K562 (cell line): ENCODE measurements at regions not wholly inside any gene's neighbourhood (a gene's known extent, or its start where the extent isn't known, plus 50 kb on each side); places are given as distances from the start of the nearest gene placed in this dataset.

Source experiments
- ATAC-seq: fragments of 200-7000 bp; cut with Tn5 transposase; 3 replicates; pipeline ENCODE4 v1.9.1; 2020; ENCODE audit warnings: moderate library complexity
- BruUV-seq: library from RNA; stranded (reverse); fragments of 400-500 nt; replicated peaks from 2 replicates; lab custom pipeline; 2021; lab: Mats Ljungman, UMichigan
- CTCF ChIA-PET: fragments of 300-600 bp; formaldehyde crosslinking; extraction: SDS; loops from one replicate; lab custom pipeline; 2021; ENCODE audit warnings: low intra/inter-chr PET ratio; lab: Yijun Ruan, JAX
- POLR2A ChIA-PET: fragments of 300-600, 350-650 bp; sonication (Branson Sonifier 250); formaldehyde crosslinking; extraction: SDS; loops from one replicate; lab custom pipeline; 2021; ENCODE audit warnings: antibody characterized with exemption, inconsistent platforms; lab: Yijun Ruan, JAX
- DNase-seq, 4 experiments: peaks; one replicate each; pipeline versions ENCODE4 v3.0.0 to v3.0.0-alpha.2; 2011 to 2018; ENCODE audit warnings: low spot score in 3 of 4, mixed read lengths in 3 of 4; ENCODE audit errors: extremely low read depth in 1 of 4
- FAIRE-seq: peaks from 2 replicates; lab custom pipeline; 2011; peaks lifted over from hg19 to GRCh38; lab: Jason Lieb, UNC
- H2AFZ ChIP-seq: 2 replicates; pipeline ENCODE4 v1.6.0; 2011; ENCODE audit warnings: low read depth, low read length, control low read depth, inconsistent platforms
- H3K27ac ChIP-seq: fragments of 200-600 bp; 3 replicates; pipeline ENCODE4 v1.8.0; 2011; ENCODE audit warnings: low read depth, mild to moderate bottlenecking, control low read depth, inconsistent platforms, low read length, moderate library complexity, mixed read lengths; ENCODE audit errors: extremely low read depth
- H3K27me3 ChIP-seq, 2 experiments: fragments of 300-600 bp in 1 of 2; 2 replicates in 1 of 2; 3 replicates in 1 of 2; pipeline versions ENCODE4 v1.6.0 to v1.8.0; 2011; ENCODE audit warnings: inconsistent platforms in 2 of 2, low read length in 2 of 2, mild to moderate bottlenecking in 1 of 2, mixed read lengths in 1 of 2, moderate library complexity in 1 of 2; ENCODE audit not compliant: control insufficient read depth in 2 of 2, insufficient read depth in 2 of 2
- H3K36me3 ChIP-seq: fragments of 300-600 bp; 3 replicates; pipeline ENCODE4 v1.8.0; 2011; ENCODE audit warnings: mild to moderate bottlenecking, low read length, inconsistent platforms; ENCODE audit not compliant: control insufficient read depth, insufficient read depth
- H3K4me1 ChIP-seq, 2 experiments: fragments of 200-600 bp in 1 of 2; replicated peaks in 1 of 2; 2 replicates in 1 of 2; 3 replicates in 1 of 2; pipeline versions ENCODE4 v1.5.1 to v1.8.0; 2011; ENCODE audit warnings: inconsistent platforms in 2 of 2, low read length in 2 of 2, mild to moderate bottlenecking in 1 of 2, mixed read lengths in 1 of 2, moderate library complexity in 1 of 2; ENCODE audit not compliant: control insufficient read depth in 2 of 2, insufficient read depth in 2 of 2
- H3K4me2 ChIP-seq: 2 replicates; pipeline ENCODE4 v1.6.1; 2011; ENCODE audit warnings: low read length, control low read depth, inconsistent platforms, mixed read lengths; ENCODE audit not compliant: insufficient read depth
- H3K4me3 ChIP-seq: fragments of 200-600 bp; sonication (generic), shearing (Covaris generic); 2 replicates; pipeline ENCODE4 v1.5.1; 2016; ENCODE audit warnings: control low read depth, inconsistent platforms
- H3K79me2 ChIP-seq: fragments of 200-600 bp; 3 replicates; pipeline ENCODE4 v1.8.0; 2011; ENCODE audit warnings: low read length, inconsistent platforms; ENCODE audit not compliant: control insufficient read depth, insufficient read depth
- H3K9ac ChIP-seq, 2 experiments: 2 replicates each; pipeline versions ENCODE4 v1.6.0 to v1.6.1; 2011; ENCODE audit warnings: low read depth in 2 of 2, low read length in 2 of 2, control low read depth in 1 of 2, inconsistent platforms in 1 of 2, mild to moderate bottlenecking in 1 of 2, mixed read lengths in 1 of 2; ENCODE audit not compliant: insufficient read depth in 1 of 2
- H3K9me1 ChIP-seq: one replicate; pipeline ENCODE4 v1.6.0; 2011; ENCODE audit warnings: inconsistent platforms, mild to moderate bottlenecking, low read length, moderate library complexity; ENCODE audit not compliant: control insufficient read depth, insufficient read depth
- H3K9me3 ChIP-seq: replicated peaks from 2 replicates; pipeline ENCODE4 v1.5.1; 2011; ENCODE audit warnings: low read depth, low read length, inconsistent platforms; ENCODE audit not compliant: control insufficient read depth, insufficient read depth
- H4K20me1 ChIP-seq: replicated peaks from 2 replicates; pipeline ENCODE4 v1.6.1; 2011; ENCODE audit warnings: low read length, inconsistent platforms, mixed read lengths; ENCODE audit not compliant: control insufficient read depth, insufficient read depth
- ARID1B ChIP-seq: fragments of 450-650 bp; IDR thresholded peaks from 2 replicates; pipeline ENCODE4 v1.6.1; 2016; ENCODE audit warnings: antibody characterized with exemption, mild to moderate bottlenecking, inconsistent platforms
- ATF7 ChIP-seq: fragments of 450-650 bp; IDR thresholded peaks from 2 replicates; pipeline ENCODE4 v1.7.1; 2014; ENCODE audit warnings: mild to moderate bottlenecking, moderate library complexity
- CBX2 ChIP-seq: fragments of 200-600 bp; sonication (generic); IDR thresholded peaks from one replicate; pipeline ENCODE4 v1.6.1; 2012; ENCODE audit warnings: mild to moderate bottlenecking, low read length, inconsistent platforms; ENCODE audit not compliant: insufficient read depth, poor library complexity, severe bottlenecking
- HDAC1 ChIP-seq, 2 experiments: fragments of 450-650 bp; IDR thresholded peaks; 2 replicates each; pipeline ENCODE4 v1.6.1; 2016 to 2017; ENCODE audit warnings: inconsistent platforms in 1 of 2, mild to moderate bottlenecking in 1 of 2, moderate library complexity in 1 of 2
- JUNB ChIP-seq: fragments of 450-650 bp; formaldehyde crosslinking; conservative IDR thresholded peaks from 2 replicates; pipeline ENCODE4 v1.4.0; 2020; ENCODE audit warnings: mild to moderate bottlenecking
- SUPT5H ChIP-seq: fragments of 450-650 bp; IDR thresholded peaks from 2 replicates; pipeline ENCODE4 v1.6.1; 2016
- TCF7L2 ChIP-seq: fragments of 150-350 bp; IDR thresholded peaks from 2 replicates; pipeline ENCODE4 v1.6.1; 2016; ENCODE audit warnings: low read depth, mild to moderate bottlenecking, low read length, moderate library complexity
- ZBTB11 ChIP-seq, 3 experiments: fragments of 200-800 bp in 1 of 3; fragments of 250-450 bp in 1 of 3; fragments of 450-650 bp in 1 of 3; sonication (Bioruptor Pico) in 1 of 3; sonication (Bioruptor generic) in 1 of 3; formaldehyde crosslinking in 1 of 3; IDR thresholded peaks; 2 replicates each; pipeline versions ENCODE4 v1.6.1 to v1.8.0; 2016 to 2022; ENCODE audit warnings: mild to moderate bottlenecking in 2 of 3, missing genetic modification characterization in 2 of 3, missing compliant biosample characterization in 1 of 3, moderate library complexity in 1 of 3
- ZBTB7A ChIP-seq: IDR thresholded peaks from 2 replicates; pipeline ENCODE4 v1.6.1; 2011; ENCODE audit warnings: low read depth, mild to moderate bottlenecking, low read length, moderate library complexity, borderline replicate concordance; ENCODE audit not compliant: control insufficient read depth
- ZNF316 ChIP-seq: fragments of 450-650 bp; IDR thresholded peaks from 2 replicates; pipeline ENCODE4 v1.6.1; 2016
- ZNF408 ChIP-seq: fragments of 250-450 bp; sonication (Bioruptor Pico); IDR thresholded peaks from 2 replicates; pipeline ENCODE4 v1.4.0; 2020; ENCODE audit warnings: low read depth, mild to moderate bottlenecking, moderate library complexity
- ZNF551 ChIP-seq: fragments of 250-450 bp; sonication (Bioruptor Pico); IDR thresholded peaks from 2 replicates; pipeline ENCODE4 v1.5.0; 2021; ENCODE audit warnings: mild to moderate bottlenecking, moderate library complexity
- WGBS: fragments of 100-300 bp; shearing (Covaris generic); methylation state at CpG from one replicate; pipeline ENCODE4 v1.1.6; 2016; ENCODE audit warnings: low coverage, mixed read lengths; ENCODE audit not compliant: insufficient coverage; ENCODE audit errors: missing lambda C conversion rate; 5-methylcytosine and 5-hydroxymethylcytosine counted together
- in situ Hi-C: fragments of 300-500 bp; cut with MboI; formaldehyde crosslinking; loops from 4 replicates; pipeline ENCODE4 v1.15.0; 2018; ENCODE audit warnings: inconsistent platforms, mixed read lengths
- intact Hi-C: fragments of 100-400 bp; cut with micrococcal nuclease; formaldehyde crosslinking; loops from 2 replicates; pipeline ENCODE4 v1.14.2; 2022

DNA sequence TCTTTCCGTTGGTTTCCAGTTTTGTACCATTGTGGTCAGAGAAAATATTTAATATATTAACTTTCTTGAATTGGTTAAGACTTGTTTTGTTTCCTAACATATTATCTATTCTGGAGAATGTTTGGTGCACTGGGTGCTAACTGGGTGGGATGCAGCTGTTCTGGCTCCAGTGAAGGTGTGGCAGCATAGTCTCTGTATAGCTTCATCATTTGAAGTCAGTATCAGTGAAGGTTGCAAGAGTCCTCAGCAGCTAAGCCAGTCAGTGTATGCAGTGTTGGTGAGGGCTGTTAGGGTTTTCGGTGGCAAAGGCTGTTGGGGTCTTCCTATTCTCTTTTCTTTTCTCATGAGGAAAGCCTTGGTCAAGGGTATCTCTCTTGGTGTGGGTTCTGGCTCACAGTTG, 698.7 kb upstream of the ADGRL4 start:
- FAIRE-seq (no peak), ATAC-seq (no peak), DNase-seq (no peak)
- Histone ChIP-seq H3K9ac (no peak overlapping the region), H3K36me3 (no peaks in the 10 kb centered on the region), H3K9me3 (no peaks in the 10 kb centered on the region; the same call in 1 of the 2 replicates), H3K9me1 (no peaks in the 10 kb centered on the region), H3K79me2 (no peaks in the 10 kb centered on the region), H2AFZ (no peak overlapping the region), H3K27ac (no peak overlapping the region), H4K20me1 (no peaks in the 10 kb centered on the region), H3K4me1 (no peaks in the 10 kb centered on the region), H3K4me3 (no peak overlapping the region), H3K4me2 (no peak overlapping the region), H3K27me3 (no peaks in the 10 kb centered on the region)
- WGBS = 0% methylated on average over 2 of the region's 2 CpGs
- POLR2A ChIA-PET = no interaction called here
- no TSS peak for BruUV-seq
- CTCF ChIA-PET = no interaction called here
- intact Hi-C loops = no loop called here
- no peak for TF ChIP-seq ATF7
- TF ChIP-seq HDAC1 (IDR thresholded peaks at IDR 0.05) = no peak
- no peak for TF ChIP-seq ZBTB11 (CRISPR knock-in tag; IDR thresholded peaks at IDR 0.05)
- TF ChIP-seq ZBTB7A = no peak
- TF ChIP-seq ZNF408 = no peak
- no peak for TF ChIP-seq ARID1B
- TF ChIP-seq JUNB (CRISPR knock-in tag) = no peak
- TF ChIP-seq ZNF551 = no peak
- TF ChIP-seq ZNF316 = no peak
- no peak for TF ChIP-seq CBX2
- no peak for TF ChIP-seq TCF7L2
- TF ChIP-seq SUPT5H = no peak
- in situ Hi-C loops = no loop called here
